HEK293 (cell line): ENCODE measurements at regions not wholly inside any gene's neighbourhood (a gene's known extent, or its start where the extent isn't known, plus 50 kb on each side); places are given as distances from the start of the nearest gene placed in this dataset.

Source experiments
- BCL11A ChIP-seq: fragments of 450-650 bp; formaldehyde crosslinking; IDR thresholded peaks from 2 replicates; pipeline ENCODE4 v1.5.1; 2016; ENCODE audit warnings: low read depth, missing biosample characterization, missing genetic modification characterization
- CTCF ChIP-seq: fragments of 450-650 bp; formaldehyde crosslinking; IDR thresholded peaks from 2 replicates; pipeline ENCODE4 v1.5.1; 2016; ENCODE audit warnings: missing biosample characterization, missing genetic modification characterization
- REST ChIP-seq: fragments of 450-650 bp; formaldehyde crosslinking; IDR thresholded peaks from 2 replicates; pipeline ENCODE4 v1.5.1; 2016; ENCODE audit warnings: missing biosample characterization, missing genetic modification characterization
- YY1 ChIP-seq: fragments of 450-650 bp; formaldehyde crosslinking; IDR thresholded peaks from 2 replicates; pipeline ENCODE4 v1.5.1; 2018; ENCODE audit warnings: missing biosample characterization, missing genetic modification characterization
- ZFP3 ChIP-seq: fragments of 450-650 bp; formaldehyde crosslinking; IDR thresholded peaks from 2 replicates; pipeline ENCODE4 v1.5.1; 2016; ENCODE audit warnings: low read depth, missing biosample characterization, missing genetic modification characterization
- ZFP41 ChIP-seq: fragments of 450-650 bp; formaldehyde crosslinking; IDR thresholded peaks from 2 replicates; pipeline ENCODE4 v1.5.1; 2016; ENCODE audit warnings: missing biosample characterization, missing genetic modification characterization, borderline replicate concordance
- ZFP69B ChIP-seq: fragments of 450-650 bp; formaldehyde crosslinking; IDR thresholded peaks from 2 replicates; pipeline ENCODE4 v1.5.1; 2016; ENCODE audit warnings: missing biosample characterization, missing genetic modification characterization
- ZNF140 ChIP-seq: fragments of 450-650 bp; formaldehyde crosslinking; IDR thresholded peaks from 2 replicates; pipeline ENCODE4 v1.5.1; 2016; ENCODE audit warnings: missing biosample characterization, missing genetic modification characterization
- ZNF335 ChIP-seq: fragments of 450-650 bp; formaldehyde crosslinking; conservative IDR thresholded peaks from 2 replicates; pipeline ENCODE4 v1.5.1; 2016; ENCODE audit warnings: missing biosample characterization, missing genetic modification characterization
- ZNF513 ChIP-seq: fragments of 450-650 bp; IDR thresholded peaks from 2 replicates; pipeline ENCODE4 v1.5.1; 2018; ENCODE audit warnings: missing biosample characterization, missing genetic modification characterization
- ZNF792 ChIP-seq: fragments of 450-650 bp; formaldehyde crosslinking; IDR thresholded peaks from 2 replicates; pipeline ENCODE4 v1.5.1; 2016; ENCODE audit warnings: missing biosample characterization, missing genetic modification characterization
- ZSCAN4 ChIP-seq: fragments of 450-650 bp; formaldehyde crosslinking; IDR thresholded peaks from 2 replicates; pipeline ENCODE4 v1.5.1; 2017; ENCODE audit warnings: missing biosample characterization, missing genetic modification characterization

GRCh38 chr15:58244536-58244935 lies 106.4 kb downstream of the AQP9 start:
- TF ChIP-seq ZFP3 (tag by site-specific recombination) (no peak), ZFP69B (tag by site-specific recombination) (no peak), ZNF792 (no peak), CTCF (no peak), REST (no peak), ZSCAN4 (tag by site-specific recombination) (no peak), ZNF335 (no peak), BCL11A (no peak), YY1 (tag by site-specific recombination) (no peak), ZFP41 (tag by site-specific recombination) (no peak), ZNF513 (tag by site-specific recombination) (no peak), ZNF140 (tag by site-specific recombination) (no peak)
